Activated CD4-positive, CD25-positive, alpha-beta regulatory T cell treated with anti-CD3 and anti-CD28 coated beads, Interleukin-2, amount 50 U/mL, for 24 hours (primary cell): ENCODE measurements at regions not wholly inside any gene's neighbourhood (a gene's known extent, or its start where the extent isn't known, plus 50 kb on each side); places are given as distances from the start of the nearest gene placed in this dataset.

Source experiments
- ATAC-seq, 2 donors: fragments of 150-1000 bp; cut with Tn5 transposase; one replicate each; pipeline ENCODE4 v1.10.0; 2021; ENCODE audit warnings: mild to moderate bottlenecking in 1 of 2, moderate library complexity in 1 of 2

DNA sequence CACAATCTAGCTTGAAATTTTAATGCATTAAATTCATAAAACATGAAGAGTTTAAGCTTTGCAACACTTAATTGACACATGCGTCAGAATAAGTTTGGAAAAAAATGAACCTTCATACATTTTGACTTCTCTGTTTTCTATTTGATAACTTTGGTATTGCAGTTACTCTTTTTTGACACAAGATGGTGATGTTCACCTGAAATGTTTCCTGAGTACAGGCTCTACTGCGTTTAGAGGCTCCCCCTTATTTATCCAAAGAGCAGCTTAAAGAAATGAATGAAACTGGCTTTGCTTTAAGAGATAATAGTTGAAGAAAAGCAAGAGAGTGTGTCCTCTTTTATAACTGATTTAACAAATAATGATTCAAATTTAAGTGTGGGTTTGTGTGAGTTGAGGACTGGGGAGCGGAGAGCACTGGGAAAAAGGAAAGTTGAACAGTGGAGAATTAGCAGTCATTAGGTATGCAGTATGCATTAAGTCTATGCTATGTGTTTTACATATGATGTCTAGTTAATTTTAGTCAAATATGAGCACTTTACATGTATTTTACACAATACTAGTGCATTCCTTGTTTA, 180.6 kb upstream of the NUDT6 start:
- no peak for ATAC-seq

DNA sequence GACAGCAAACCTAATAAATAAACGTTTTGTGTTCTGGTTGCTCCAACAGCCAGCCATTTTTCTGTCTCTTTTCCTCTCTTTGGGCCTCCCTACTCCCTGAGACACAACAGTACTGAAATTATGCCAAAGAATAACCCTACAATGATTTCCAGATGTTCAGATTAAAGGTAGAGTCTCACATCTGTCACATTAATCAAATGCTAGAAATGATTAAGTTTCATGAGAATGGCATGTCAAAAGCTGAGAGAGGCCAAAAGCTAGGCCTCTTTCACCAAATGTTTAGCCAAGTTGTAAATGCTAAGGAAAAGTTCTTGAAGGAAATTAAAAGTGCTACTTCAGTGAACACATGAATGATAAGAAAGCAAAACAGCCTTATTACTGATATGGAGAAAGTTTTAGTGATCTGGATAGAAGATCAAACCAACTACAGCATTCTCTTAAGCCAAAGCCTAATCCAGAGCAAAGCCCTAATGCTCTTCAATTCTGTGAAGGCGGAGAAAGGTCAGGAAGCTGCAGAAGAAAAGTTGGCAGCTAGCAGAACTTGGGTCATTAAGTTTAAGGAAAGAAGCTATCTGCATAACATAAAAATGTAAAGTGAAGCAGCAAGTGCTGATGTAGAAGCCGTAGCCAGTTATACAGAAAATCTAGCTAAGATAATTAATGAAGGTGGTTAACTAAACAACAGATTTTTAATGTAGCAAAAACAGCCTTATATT, 182.1 kb upstream of the NUDT6 start:
- no peak for ATAC-seq

DNA sequence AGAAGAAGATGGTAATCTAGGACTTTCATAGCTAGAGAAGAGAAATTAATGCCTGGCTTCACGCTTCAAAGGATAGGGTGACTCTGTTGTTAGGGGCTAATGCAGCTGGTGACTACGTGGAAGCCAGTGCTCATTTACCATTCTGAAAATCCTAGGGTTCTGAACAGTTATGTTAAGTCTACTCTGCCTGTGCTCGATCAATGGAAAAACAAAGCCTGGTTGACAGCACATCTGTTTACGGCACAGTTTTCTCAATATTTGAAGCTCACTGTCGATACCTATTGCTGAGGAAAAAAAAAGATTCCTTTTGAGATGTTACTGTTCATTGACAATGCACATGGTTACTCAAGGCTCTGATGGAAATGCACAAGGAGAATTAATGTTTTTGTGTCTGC, 182.6 kb upstream of the NUDT6 start:
- no peak for ATAC-seq

DNA sequence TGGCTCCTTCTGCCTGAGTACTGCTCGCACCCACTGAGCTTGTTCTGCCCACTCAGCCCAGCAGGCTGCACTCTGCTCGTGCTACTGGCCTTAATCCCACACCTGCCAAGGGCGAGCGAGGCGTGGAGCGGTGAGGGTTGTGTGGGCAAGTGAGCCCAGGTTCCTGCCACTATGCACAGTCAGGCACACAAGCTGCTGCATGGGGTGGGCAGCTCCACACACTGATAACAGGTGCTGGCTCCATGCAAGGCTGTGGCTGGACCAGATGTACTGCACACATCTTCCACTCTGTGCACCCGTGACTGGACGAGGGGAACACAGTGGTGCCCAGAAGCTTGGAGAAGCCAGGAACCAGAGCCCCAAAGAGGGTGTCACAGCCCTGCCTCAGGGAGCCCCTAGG, 184.3 kb upstream of the NUDT6 start:
- no peak for ATAC-seq

DNA sequence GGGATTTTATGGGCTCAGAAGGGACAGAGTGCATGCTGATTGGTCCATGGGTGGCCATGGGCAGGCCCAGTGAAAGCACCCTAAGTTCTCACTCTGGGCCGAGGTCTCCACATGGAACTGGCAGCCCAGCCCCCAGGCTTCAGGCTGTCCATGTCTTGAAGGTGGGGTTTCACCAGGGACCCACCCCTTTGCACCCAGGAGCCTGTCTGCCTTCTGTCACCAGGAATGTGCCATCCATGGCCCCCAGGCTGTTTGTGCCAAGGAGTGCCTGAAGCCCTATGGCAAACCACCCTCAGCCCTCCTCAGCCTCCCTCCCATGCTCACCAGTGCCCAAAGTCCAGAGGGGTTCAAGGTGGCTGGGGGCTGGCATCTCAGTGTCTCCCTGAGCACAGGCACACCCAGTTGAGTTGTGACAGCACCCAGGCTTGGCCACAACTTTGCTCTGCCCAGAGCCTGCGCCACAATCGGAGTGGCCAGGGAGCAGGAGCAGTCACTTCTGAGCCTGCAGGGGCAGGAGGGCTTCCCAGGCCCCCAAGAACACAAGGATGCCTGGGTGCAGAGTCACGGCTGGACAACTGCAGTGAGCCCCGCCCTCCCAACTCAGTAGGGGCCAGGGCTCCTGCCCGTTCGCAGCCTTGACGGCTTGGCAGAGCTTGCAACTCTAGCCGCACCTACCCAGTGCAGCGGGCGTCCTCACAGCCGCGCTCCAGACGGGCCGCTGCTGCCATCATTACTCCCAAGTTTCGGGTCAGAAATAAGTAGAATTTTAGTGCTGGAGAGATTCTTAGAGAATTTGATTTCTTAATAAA, 185.3 kb upstream of the NUDT6 start:
- no peak for ATAC-seq

DNA sequence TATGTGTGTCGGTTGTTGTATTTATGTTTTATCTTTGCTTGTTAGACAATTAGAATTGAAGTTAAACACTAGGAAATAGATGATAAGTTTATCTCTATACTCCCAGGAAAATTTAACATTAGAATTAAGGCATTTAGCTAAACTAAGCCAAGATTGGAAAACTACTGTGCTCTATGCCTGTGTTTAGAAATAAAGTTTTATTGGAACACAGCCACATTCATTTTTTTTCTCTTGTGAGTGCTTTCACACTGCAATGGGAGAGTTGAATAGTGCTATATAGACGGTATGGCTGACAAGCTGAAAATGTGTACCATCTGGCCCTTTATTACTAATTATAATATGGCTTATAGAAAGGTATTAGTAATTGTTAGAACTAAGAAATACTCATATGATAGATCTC, 186.7 kb upstream of the NUDT6 start:
- no peak for ATAC-seq

DNA sequence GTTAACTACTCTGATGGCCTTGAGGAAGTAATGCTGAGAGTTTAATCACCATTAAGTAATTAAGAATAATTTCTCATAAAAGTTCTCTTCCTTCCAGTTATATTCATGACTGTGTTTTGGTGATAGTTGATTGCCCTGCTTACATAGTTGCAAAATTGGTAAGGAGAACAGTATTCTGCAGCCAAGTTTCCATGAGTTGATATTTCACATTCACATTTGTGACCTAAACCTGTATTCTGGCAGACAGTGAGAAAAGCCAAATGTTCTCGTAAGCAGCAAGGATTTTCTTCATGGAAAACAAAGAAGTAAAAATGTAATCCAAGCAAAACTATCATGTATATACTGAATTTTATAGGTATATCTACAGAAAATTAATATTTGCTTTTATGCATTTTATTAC, 187.8 kb upstream of the NUDT6 start:
- ATAC-seq, result no peak

DNA sequence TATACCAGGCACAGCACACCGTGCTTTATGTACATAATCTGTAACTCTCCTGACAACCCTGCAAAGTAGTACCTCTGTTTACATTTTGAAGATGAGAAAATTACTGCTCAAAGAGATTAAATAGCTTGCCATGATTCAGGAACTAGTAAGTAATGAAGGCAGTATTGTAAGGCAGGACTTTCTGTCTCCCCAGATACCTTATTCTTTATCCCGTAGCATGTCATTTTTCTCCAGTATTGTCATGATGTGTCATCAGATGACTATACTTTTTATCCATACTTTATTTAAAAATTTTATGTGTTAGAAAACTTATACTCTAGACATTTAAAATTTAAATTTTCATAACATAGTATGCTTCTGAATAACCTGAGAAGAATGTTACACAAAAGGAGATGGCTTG, 188.3 kb upstream of the NUDT6 start:
- ATAC-seq, result no peak

DNA sequence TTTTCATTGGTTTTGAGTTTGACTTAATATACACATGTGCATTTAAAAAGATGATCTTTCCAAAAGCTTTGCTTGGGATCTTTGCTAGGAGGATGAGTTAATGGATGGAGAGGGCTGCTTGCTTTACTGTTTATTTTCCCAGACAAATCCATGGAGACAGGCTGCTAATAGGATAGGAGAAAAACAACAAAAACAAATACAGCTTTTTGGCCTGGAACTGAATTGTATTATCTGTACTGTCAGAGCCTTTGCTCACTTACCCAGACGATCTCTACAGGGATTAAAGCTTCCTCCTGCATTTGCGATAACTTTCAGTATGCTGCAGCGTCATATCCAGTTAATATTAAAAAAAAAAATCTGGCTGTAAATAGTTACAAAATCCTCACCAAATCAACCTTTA, 190.8 kb upstream of the NUDT6 start:
- no peak for ATAC-seq

DNA sequence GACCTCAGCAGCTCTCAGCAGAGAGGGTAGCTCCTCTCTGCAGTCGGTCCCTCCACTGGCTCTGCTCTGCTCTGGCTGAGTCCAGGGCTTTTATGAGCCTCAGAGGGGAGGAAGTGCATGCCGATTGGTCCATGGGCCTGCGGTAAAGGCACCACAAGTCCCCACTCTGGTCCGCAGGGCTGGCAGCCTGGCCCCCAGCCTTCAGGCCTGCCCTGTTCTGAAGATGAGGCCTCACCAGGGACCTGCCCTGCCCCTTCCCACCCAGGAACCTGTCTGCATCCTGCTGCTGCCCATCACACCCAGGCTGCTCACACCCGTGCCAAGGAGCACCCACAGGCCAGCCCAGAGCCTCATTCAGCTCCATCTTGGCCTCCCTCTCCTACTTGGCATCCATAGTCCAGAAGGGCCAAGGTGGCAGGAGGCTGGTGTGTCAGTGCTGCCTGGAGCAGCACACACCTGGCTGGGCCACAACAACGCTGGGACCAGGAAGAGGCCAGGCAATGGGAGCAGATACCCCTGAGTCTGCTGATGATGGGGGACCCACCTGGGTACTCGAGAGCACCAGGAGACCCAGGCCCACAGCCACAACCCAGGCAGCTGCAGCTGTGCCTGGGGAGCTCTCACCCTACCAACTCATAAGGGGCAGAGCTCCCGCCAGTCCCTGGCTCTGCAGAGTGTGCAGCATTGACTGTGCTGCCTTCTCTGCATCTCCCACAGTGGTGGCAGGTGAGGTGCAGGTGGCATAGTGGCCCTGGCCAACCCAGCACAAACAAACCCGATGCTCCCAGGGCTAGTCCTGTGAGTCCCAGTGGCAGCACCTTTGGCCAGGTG, 191.9 kb upstream of the NUDT6 start:
- ATAC-seq, result no peak

DNA sequence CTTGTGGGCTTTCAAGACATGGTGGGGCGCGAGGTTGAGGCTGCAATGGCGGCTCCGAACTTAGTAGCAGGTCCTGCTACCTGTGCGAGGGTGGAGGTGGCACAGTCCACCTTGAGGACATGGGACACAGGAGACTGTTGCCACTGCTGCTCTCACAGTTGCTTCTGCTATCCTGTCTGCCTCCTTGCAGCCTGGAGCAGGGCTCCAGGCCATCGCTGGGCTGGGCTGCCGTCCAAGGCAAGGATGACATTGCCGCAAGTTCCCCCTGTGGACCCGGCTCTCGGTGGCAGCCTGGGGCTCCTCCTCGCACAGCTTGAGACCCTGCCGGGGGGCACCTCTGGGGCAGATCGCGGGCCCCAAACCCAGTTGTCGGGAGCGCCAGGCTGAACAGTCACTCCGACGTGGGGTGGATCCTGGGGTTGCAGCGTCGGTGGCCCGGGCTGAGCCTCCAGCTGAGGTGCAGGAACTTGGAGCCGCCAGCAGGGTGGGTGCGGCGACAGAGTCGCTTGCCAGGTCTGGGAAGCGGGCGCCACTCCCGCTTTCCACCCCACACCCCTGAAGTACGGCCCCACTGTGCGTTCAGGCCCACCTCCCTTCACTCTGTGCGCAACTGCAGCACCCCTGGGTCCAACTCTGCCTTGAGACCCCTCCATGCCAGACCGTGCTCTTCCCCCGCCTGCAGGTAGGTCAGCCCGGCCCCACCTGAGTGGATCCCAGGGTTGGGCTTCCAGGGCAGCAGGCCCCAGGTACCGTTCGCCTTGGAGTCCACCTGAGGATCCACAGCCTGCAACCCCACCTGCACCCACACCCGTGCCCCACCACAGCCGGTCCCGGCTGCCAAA, 192.7 kb upstream of the NUDT6 start:
- no peak for ATAC-seq

DNA sequence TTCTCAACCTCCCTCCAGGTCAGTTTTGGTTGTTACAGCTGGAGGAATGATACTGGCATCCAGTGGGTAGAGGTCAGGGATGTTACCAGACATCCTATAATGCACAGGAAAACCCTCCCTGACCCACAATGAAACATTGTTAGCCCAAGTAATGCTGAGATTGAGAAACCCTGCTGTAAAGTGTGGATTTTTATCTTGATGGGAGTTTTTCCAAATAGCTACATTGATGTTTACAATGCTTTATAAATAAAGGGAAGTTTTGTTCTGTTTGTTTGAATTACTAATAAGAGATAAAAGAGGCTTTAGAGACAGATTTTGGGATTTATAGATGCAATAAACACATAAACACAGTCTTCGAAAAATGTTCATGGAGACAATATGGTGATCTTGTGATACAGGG, 194.0 kb upstream of the NUDT6 start:
- ATAC-seq, result no peak

DNA sequence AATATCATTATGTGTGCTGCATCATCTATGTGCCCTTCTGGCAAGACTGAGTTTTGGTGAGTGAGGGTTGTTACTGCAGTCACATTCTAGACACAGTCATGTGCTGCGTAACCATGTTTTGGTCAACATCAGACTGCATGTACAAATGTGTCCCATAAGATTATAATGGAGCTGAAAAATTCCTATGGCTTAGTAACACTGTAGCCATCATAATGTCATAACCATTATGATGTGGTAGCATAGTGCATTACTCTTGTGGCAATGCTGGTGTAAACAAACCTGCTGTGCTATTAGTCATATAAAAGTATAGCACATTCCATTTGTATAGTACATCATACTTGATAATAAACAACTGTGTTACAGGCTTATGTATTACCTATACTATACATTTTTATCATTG, 198.1 kb upstream of the NUDT6 start:
- ATAC-seq, result no peak

DNA sequence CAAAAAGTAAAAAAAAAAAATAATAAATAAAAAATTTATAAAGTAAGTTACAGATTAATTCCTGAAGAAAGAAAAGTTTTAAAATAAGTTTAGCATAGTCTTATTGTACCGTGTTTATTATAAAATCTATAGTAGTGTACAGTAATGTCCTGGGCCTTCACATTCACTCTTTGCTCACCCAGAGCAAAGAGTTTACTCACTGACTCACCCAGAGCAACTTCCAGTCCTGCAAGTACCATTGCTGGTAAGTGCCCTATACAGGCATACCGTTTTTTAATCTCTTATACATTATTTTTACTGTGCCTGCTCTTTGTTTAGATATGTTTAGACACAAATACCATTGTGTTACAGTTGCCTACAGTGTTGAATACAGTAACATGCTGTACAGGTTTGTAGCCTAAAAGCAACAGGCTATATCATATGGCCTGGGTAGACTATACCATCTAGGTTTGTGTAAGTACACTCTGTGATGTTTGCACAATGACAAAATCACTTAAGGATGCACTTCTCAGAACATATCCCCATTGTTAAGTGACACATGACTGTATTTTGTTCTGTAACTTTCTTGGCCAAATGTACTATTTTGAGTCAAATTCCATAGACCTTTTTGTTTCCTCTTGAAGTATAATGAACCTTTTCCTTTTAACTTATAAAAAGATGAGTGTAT, 199.0 kb upstream of the NUDT6 start:
- ATAC-seq, result no peak

DNA sequence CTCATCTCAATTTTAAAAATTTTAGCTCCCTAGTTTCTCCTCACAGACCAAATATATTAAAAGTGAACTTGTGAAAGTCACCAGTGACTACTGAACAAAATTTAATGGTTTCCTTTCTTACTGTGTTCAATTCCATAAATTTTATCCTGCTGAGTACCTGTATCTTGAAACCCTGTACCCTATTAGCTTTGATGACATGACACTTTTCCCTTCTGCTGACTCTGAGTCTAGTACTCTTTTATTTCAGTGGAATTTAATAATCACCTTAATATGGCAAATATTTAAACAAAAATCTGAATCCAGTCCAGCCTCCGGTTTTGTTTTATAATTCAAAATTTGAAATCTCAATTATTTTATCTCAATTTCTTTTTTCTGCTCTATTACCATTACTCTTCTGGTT, 203.1 kb upstream of the NUDT6 start:
- ATAC-seq, result no peak

DNA sequence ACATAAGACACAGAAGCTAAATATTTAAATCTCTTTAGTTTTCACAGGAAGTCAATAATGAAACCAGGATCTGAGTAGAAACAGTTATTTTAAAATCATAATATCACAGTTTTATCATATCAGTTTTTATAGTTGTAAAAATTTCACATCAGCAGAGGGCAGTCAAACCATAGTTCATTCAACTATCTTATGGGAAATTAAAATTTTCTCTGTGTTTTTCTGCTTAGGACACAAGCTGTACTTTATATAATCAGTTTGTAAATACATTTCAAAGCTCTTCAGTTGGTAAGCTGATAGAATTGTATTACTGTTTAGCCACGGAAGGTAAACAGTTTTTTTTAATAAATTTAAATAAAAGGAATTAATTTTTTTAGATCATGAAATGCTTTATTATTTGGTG, 204.8 kb upstream of the NUDT6 start:
- ATAC-seq, result no peak

DNA sequence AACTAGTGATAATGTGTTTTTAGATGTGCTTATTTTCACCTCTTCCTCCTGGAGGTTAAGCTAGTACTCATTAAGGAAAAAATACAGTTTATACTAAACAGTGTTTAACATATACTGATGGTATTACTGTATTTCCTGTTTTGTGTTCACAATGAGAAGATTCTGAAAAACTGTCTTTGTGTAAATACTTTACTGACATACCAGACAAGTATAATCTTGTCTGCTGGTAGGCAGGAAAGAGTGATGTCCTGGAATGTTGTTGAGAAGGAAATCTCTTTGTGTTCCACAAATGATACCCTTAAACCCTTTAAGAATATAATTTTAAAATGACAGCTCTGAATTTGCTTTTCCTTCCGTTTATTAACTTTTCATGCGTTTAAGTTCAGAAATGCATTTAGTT, 205.5 kb upstream of the NUDT6 start:
- no peak for ATAC-seq

DNA sequence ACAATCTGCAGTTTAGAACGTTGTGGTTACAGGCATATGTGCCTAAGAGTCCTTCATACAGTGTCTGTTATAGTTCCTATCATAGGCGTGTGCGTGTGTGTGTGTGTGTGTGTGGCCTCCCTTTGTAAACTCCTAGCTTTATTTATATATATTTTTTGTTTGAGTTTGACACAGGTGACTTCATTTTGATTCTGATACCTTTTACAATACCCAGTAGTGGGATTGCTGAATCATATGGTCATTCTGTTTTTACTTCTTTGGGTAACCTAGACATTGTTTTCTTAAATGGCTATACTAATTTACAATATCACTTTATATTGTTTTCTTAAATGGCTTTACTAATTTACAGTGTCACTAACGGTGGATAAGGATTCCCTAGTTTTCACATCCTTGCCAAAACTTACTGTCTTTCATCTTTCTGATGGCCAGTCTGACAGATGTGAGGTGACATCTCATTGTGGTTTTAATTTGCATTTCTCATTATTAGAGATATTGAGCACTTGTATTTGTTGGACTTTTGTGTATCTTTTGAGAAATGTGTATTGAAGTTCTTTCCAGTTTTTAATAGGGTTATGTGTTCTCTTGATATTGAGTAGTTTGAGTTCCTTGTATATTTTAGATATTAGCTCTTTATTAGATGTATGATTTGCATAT, 211.1 kb upstream of the NUDT6 start:
- ATAC-seq, result no peak

DNA sequence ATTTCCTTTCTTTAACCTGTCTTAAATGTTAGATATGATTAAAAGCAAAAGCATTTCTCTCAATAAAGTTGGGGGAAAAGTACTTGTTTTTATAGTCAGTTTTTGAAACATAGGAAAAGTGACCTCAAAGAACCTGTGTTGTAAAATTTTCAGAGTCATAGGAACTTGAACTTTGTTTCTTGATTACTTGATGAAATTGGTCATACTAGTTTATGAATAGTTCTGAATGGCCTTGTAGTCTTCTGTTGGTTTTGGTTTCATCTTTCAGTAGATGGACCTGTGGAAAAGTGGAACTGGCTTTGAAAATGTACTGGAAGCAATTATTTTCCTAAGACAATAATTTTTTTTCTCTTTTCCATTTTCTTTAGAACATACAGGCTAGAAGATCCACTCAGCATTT, 222.2 kb upstream of the NUDT6 start:
- ATAC-seq, result no peak

DNA sequence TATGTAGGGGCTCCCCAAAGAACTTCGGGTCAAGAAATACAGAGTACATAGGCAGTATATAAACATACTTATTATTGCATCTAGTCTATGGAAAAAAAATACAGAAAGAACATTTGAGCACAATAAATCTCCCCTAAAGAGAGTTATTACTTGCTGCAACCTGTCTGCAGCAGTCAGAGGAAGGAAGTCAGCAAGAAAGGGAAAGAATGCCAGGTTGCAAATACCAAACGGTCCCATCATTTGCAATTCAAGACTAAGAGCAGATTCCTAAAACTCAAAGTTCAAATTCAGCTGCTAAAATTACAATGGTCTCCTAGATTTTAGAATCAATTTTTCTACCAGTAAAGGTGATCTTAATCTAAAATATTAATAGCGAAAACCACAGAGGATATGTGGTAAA, 236.2 kb upstream of the NUDT6 start:
- no peak for ATAC-seq

DNA sequence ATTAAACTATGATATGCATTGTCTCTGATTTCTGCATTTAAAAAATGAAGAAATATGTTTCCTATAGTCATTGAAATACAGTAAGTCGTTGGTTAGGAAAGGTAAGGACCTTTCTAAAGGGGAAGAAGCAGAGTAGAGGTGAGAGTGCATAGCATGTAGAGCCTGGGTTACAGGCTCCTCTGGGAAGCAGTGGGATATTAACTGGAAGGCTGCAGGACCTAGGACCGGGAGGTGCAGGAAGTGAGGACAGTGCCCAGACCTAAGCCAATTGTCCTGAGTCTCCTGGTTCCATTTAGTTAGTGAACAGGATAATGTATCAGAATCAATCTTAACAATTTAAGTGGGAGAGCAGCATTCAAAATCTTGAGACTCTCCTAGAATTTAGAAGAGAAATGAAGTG, 237.1 kb upstream of the NUDT6 start:
- no peak for ATAC-seq
